Skeletal muscle cell (primary cell): ENCODE measurements at regions not wholly inside any gene's neighbourhood (a gene's known extent, or its start where the extent isn't known, plus 50 kb on each side); places are given as distances from the start of the nearest gene placed in this dataset.

Source experiments
- DNase-seq: peaks from one replicate; pipeline ENCODE4 v3.0.0-alpha.2; 2010; ENCODE audit warnings: low read depth
- H3K4me3 ChIP-seq: 2 replicates; pipeline ENCODE4 v1.5.1; 2011; ENCODE audit warnings: low read depth, mild to moderate bottlenecking, control low read depth, low read length, moderate library complexity

DNA sequence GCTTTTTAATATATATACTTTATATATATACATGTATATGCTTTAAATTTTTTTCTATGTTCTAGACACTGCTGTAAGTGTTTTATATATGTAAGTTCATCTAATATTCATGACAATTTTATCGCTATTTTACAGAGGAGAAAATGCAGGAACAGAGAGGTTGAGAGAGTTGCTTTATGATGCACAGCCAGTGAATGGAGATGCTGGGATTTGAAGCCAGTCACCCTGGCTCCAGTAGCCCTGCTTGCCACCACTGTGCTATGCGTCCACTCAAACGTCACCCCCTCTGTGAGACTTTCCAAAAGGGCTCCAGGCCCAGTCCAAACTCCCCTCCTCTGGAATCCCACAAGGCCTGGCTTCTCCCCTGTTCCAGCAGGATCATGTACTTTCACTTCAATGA is 91.0 kb upstream of the GRIK3 start:
- DNase-seq = no peak
- H3K4me3 ChIP-seq = no peak overlapping the region

DNA sequence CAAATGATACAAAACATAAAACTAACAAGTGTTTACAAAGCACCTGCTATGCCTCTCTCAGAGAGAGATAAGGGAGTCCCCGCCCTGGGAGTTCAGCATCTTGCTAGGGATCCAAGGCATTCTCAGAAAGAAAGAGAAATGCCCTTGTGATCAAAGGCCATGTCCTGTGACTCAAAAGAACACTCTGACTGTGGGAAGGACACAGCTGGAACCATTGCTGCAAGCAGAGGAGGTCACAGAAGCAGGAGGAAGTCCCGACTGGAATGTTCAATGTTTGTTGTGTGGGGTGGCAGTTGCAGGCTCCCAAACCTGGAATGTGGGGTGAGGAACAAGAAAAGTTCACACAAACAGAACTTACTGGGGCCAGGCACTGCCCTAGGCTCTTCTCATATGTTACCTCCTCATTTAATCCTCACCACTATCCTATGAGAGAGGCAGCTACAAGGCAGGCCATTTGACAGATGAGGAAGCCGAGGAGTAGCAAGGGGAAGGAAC is 93.0 kb upstream of the GRIK3 start:
- no peak for DNase-seq
- no peak overlapping the region for H3K4me3 ChIP-seq

DNA sequence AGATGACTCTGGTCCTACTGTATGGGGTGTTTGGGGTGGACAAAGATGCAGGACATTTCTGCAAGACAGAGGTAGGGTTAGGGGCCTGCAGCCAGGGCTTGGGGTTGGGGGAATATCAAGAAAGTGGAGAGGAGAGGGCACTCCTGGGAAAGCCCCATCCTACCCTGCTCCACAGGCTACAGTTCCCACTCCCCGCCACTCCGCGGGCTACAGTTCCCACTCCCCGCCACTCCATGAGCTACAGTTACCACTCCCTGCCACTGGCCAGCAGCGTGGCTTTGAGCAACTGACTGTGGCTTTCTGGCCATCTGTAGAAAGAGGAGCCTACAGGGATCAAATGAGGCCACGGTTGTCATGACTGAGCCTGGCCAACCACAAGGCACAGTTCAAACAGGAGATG is 93.8 kb upstream of the GRIK3 start:
- H3K4me3 ChIP-seq = no peak overlapping the region
- DNase-seq = no peak

DNA sequence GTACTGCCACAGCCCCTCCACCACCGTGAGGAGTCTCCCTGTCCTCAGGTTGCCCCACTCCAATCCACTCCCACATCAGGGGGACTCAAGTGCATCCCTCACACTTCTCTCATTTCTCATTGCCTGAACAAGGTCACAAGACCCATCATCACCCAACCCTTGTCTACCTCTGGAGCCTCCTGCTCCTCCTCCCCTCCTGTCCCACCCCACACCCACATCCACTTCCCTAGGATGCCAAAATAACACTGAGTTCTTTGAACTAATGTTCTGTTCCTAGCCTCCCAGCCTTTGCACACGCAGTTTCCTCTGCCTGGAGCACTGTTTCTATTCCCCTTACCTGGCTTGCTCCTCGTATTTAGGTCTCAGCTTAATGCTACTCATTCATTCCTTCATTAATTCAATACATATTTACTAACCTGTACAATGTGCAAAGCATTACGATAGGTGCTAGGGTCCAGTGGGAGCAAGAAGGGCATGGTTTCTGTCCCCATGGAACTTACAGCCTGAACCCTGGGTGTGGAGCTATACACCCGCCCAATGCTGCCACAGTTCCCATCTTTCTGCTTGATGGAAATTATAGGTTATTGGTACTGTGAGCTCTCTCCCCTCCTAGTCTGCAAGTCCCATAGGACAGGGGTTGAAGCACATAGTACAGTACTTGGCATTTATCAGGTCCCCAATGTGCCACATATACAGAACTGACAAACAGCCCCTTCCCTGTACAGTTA is 96.1 kb upstream of the GRIK3 start:
- H3K4me3 ChIP-seq = no peak overlapping the region
- no peak for DNase-seq

DNA sequence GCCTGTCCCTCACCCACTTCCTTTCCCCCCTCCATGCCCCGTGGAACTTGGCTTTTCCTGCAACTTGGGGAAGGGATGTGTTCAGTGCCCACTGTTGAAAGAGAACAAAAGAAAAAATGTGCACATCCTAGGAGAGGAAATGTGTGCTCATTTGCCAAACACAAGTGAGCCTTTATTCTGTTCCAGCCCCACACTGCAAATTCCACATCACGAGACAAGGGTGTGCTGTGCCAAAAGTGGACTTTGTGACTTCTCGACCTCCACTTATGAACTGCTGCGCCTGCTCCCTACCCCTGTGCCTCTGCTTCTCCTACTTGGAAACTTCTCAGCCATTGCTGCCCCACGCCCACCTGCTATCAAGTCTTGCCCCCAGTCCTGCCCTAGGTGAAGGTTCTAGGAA is 97.0 kb upstream of the GRIK3 start:
- no peak for DNase-seq
- H3K4me3 ChIP-seq = no peak overlapping the region

DNA sequence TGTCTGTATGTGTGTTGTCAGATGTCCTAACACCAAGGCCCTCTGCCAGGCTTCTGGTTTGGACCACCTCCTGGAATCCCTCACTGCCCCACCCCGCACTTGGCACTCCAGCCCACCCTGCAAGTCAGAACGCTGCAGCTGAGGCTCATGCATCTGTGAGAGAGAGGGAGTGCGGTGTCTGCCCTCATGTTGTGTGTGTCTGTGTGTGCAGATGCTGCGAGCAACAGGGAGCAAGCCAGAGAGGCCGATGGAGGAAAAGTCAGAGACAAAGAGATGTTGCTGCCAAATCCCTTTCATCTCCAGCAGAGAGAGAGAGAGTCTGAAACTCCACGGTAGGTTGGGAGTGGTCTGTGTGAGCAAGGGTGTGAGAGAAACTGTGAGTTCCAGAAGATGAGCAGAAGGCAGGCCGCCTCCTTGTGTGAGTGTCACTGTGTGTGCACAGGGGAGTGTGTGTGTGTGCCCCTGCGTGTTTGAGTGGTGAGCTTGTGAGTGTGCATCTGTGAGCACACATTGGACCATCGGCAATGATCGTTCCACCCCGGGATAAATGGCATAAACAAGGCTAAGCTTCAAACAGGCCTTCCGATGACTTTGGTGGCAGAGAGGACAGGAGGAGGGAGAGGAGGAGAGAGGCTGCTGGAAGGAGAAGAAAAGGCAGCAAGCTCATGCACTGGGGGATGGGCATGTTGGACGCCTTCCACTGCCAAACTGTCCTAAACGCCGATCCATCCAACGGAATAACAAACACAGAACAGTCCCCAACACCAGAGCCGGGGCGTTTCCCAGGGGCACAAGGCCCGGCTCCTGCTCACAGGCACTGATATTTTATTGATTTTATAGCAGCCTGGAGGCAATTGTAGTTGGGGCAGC is 99.2 kb upstream of the GRIK3 start:
- H3K4me3 ChIP-seq = no peak overlapping the region
- no peak for DNase-seq

DNA sequence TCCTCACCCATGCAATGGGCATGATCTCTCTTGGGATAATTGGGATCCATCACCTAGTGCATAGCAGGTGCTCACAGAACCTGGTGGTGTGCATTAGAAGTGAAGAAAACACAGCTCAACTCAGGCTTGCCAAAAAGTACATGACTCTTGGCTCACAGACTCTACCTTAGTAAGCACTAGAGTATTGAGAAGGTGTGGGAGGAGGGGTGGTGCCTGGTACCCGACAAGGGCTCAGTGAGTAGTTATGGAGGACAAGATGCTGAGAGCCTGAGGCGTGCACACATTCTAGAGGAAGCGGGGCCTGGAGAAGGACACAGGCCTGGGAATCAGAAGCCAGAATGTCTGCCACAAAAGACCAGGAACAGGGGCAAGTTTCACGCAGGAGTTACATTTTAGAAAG is 100.3 kb upstream of the GRIK3 start:
- H3K4me3 ChIP-seq = no peak overlapping the region

DNA sequence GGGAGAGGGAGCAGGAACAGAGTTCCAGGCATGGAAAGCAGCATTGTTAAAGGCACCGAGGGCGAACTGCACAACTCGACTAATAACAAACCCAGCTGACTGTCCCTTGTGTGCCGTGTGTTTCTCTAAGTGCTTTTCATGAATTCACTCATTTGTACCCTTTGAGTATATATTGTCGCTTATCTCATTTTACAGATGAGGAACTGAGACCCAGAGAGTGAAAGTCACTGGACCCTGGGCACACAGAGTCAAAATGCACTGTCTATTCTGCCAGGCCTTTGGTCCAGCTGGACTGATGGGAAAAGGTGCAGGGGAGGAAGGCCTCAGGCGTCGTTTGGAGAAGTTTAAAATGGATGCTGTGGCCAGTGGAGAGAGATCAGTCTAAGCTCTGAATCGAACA is 100.7 kb upstream of the GRIK3 start:
- no peak overlapping the region for H3K4me3 ChIP-seq
- no peak for DNase-seq

More for the DNA sequence above, 100.3 kb upstream of the GRIK3 start:
- no peak for DNase-seq

DNA sequence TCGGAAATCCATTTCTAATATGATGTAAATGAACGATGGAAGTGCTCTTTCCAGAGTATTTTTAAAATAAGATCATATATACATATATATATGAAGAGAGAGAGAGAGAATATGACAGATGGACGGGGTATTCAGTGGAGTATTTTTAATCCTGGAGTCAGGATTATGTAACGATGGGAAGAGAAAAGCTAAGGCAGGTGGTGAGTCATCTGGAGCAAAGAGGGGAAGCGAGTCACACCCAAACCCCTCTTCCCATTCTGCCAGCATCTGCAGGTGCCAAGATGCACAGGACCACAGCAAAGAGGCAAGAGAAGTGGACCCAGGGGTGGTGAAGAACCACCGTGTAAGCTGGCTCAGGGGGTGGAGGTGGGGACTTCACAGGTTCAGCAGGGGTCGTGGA is 102.7 kb upstream of the GRIK3 start:
- H3K4me3 ChIP-seq = no peak overlapping the region
- no peak for DNase-seq

DNA sequence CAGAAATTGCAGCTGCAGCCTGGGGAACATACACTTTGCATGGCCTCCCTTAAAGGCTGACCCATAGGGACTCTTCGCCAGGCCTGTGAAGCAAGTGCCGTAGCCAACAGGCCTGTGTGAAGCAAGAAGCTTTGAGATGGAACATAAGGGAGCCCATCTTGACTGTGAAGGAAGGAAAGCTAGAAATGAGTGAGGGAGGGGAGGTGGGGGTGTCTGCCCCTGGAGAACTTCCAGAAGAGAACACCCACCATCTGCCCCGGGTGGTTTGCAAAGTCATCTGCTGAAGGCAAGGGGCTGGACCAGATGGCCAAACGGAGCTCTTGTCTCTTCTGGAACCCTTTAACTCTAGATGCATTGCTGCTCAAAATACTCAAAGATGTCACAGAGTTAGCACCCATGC is 103.3 kb upstream of the GRIK3 start:
- no peak for DNase-seq
- no peak overlapping the region for H3K4me3 ChIP-seq

DNA sequence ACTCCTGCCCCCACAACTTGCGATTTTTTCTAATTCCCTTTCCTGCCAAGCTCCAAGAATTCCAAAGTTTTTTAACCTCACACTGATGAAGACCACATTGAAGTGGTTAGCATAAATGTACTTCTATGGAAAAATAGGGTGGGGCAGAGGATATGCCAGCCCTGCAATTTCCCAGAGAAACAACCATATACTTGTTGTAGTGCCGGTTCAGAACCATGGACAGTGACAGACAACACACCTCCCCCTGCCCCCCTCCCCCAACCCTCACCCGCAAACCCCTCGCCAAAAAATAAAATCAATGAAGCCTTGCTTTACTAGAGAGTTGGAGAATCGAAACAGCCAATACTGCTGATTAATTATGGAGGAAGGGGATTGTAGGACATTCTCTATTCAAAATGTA is 109.5 kb upstream of the GRIK3 start:
- DNase-seq = no peak
- no peak overlapping the region for H3K4me3 ChIP-seq

DNA sequence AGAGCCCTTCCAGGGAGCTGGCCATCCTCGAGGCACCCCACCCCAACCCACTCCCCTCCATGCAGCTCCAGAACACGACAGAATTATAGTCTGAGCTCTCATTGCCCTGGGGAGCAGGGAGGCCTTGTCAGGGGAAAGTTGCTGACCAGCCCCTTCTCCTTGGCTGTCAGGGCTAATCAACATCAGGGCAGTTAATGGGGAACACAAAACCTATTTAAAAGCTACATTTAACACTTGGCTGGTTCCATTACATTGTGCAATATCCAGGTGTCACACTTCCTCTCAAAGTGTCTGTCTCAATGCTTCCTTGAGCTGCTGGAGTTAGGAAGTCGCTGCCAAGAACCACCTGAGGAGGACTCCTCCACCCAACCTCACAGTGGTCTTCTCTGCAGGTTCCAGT is 111.8 kb upstream of the GRIK3 start:
- no peak overlapping the region for H3K4me3 ChIP-seq
- no peak for DNase-seq

DNA sequence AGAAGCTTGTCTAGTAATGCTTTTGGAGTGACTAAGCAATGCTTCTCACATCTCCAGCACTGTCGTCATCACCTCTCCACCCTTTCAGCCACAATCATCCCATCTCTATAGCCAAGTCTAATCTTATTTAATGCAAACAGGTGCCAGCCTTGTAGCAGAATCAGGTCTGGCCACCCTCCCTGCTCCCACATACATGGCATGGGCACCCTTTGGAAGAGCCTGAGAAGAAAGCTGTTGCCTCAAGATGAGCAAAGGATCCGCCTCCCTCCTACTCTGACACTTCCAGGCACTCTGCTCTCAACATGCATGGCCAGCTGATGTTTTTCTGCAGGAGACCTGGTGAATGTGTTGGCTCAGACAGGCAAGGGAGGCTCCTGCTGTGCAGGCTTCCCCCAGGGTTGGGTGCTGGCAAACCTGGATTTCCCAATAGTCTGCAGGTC is 113.1 kb upstream of the GRIK3 start:
- H3K4me3 ChIP-seq = no peak overlapping the region
- no peak for DNase-seq

DNA sequence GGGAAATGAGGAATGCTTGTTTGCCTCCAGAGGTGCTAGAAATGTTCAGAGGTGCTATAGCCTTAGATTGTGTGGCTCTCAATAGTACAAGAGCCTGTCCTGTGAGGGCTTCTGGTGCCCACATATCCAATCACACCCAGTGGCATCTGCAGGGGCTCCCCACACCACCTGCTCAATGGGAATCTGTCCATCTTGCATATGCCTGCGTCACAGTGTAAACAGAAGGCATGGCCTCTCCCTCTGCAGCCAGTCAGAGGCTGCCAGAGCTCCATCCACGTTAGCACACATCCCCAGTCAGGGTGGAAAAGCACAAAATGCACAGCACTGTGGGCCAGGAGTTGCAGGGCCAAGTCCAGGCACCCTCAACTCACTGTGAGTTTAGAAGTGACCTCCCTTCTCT is 113.6 kb upstream of the GRIK3 start:
- no peak overlapping the region for H3K4me3 ChIP-seq
- DNase-seq = no peak

DNA sequence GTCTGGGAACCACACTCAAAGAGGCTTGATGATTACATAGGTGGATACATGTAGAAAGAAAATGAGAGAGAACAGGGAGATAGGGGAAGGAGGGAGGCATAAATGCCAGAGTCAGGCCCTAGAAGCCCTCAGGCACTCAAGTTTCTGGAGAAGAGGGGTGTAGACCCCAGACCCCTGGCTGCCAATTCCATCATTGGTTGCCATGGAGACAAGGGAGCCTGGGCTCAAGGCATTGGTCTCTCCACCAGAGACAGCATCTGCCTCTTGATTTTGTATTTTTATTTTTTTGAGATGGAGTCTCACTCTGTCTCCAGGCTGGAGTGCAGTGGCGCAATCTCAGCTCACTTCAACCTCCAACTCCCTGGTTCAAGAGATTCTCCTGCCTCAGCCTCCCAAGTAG is 114.3 kb upstream of the GRIK3 start:
- DNase-seq = no peak
- no peak overlapping the region for H3K4me3 ChIP-seq

DNA sequence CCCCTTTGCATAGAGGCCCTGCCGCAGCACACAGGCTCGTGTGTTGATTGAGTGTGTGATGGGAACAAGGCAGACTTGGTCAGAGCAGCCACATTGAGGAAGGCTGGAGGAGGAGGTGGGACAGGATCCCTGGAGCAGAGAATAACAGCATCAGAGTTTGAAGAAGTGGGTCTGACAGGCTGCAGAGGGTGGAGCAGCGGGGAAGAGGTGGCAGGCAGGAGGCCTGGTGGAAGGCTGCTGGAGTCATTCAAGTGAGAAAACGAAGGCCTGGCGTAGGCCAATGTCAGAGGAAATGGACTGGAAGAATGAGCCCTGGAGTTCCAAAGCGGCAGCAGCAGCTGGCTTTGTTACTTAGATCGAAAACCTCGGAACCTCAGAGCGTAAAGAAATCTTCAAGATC is 115.0 kb upstream of the GRIK3 start:
- no peak overlapping the region for H3K4me3 ChIP-seq
- no peak for DNase-seq

DNA sequence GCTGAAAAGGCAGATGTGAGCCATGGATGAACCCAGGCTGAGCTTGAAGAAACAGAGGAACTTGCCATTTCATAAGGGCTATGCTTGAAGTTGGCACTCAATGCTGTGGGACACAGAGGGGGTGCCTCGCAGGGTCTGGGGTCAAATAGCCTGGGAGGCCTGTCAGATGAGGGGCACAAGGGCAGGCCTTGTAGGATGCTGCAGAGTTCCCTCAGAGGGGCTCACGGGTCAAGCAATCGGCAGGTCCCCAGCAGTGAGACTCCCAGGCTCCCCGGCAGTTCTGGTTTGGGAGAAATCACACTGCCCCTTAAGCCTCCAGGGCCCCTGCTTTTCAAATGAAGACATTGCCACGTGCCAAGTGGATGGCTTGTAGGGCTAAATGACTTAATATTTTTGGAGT is 116.7 kb upstream of the GRIK3 start:
- no peak for DNase-seq

DNA sequence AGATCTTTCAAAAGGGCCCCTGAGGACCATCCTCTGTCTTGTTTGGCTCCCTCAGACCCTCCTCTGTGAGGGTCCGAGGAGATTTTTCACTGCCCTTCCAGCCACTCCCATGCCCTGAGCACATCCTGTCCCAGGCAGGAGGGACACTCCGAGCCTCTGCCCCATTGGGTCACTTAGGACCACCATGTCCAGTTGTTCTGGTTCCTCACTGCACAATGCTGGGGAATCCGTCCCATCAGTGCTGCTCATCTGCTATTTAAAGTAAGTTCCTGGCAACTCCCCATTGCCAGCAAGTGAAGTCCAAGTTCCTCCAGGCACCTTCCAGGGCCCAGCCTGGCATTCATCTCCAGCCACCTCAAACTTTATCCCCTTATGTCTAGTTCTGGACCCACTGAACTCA is 117.5 kb upstream of the GRIK3 start:
- H3K4me3 ChIP-seq = no peak overlapping the region
- DNase-seq = no peak

More for the DNA sequence above, 116.7 kb upstream of the GRIK3 start:
- no peak overlapping the region for H3K4me3 ChIP-seq

DNA sequence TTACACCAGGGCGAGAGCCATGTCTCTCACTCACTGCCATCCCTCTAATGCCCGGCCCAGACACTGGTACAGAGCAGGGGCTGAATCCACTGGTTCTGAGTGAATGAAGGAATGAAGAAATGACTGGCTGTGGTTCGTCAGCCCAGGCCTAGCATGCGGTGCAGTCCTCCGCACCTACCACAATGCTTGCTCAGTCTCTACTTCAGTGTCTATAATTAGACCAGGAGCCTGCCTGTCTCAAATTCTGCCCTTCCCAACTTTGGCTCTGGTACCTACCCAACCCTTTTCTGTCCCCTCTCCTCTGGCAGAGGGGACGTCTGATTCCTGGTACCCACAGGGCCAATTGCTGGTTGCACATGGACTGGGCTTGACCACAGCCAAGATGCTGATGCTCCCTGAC is 118.2 kb upstream of the GRIK3 start:
- no peak for DNase-seq
- H3K4me3 ChIP-seq = no peak overlapping the region

DNA sequence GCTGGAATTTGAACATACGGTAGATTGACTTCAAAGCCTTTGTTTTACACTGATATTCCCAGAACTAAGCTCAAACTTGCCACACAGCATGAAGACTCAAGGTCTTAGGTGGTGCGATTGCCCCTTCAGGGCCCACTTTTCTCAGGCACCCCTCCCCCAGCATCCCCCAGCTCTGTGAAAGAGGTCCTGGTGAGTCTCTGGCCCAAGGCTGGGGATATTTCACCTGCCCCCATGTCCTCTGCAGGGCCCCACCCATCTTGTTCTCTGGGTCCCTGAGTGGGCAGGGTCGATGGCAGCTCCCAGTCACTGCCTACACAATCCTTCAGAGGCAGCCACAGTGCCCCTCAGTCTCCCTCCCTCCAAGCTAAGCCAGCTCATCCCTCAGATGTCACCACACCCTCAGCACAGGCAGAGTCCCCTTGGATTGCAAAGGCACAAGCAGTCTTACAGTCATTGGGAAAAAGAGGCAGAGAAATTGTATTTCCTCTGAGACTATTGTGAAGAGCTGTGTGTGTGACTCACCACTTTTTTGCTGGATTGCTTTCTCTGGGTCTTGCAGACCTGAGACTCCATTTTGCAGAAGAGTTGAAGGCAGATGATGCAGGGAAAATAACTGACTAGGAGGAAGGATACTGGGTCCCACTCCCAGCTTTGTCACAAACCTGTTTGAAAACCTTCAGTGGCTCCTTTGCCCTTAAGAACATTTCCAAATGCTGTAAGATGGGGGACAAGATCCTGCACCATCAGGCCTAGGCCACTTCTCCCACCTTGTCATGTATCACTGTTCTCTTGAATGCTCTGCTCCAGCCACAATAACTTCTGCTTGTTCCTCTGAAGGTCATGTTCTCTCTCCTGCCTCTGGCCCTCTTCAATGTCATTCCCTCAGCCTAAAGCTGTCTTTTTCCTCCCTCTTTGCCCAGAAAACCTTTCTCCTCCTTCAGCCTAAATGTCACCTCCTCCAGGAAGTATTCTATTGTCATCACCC is 119.1 kb upstream of the GRIK3 start:
- no peak for DNase-seq
- no peak overlapping the region for H3K4me3 ChIP-seq
